Suprapubic skin (tissue), 4 donors: ENCODE measurements at regions not wholly inside any gene's neighbourhood (a gene's known extent, or its start where the extent isn't known, plus 50 kb on each side); places are given as distances from the start of the nearest gene placed in this dataset.

ENCODE experiments used
- DNase-seq, 2 donors: peaks; one replicate each; pipeline ENCODE4 v3.0.0-alpha.2; 2019; ENCODE audit warnings: low spot score in 2 of 2
- H3K27ac ChIP-seq: fragments of 200-600 bp; sonication (generic); one replicate; pipeline ENCODE4 v1.5.1; 2019
- H3K27me3 ChIP-seq: fragments of 200-600 bp; sonication (generic); one replicate; pipeline ENCODE4 v1.5.1; 2019
- H3K36me3 ChIP-seq: fragments of 200-600 bp; sonication (generic); one replicate; pipeline ENCODE4 v1.5.1; 2019
- H3K4me1 ChIP-seq: fragments of 200-600 bp; sonication (generic); one replicate; pipeline ENCODE4 v1.5.1; 2019
- H3K4me3 ChIP-seq: fragments of 200-600 bp; sonication (generic); one replicate; pipeline ENCODE4 v1.5.1; 2019; ENCODE audit warnings: mild to moderate bottlenecking
- H3K9me3 ChIP-seq: fragments of 200-600 bp; sonication (generic); one replicate; pipeline ENCODE4 v1.5.1; 2019
- EP300 ChIP-seq: sonication (generic); formaldehyde crosslinking; IDR thresholded peaks from one replicate; pipeline ENCODE4 v1.6.1; 2017; ENCODE audit warnings: antibody characterized with exemption
- POLR2A ChIP-seq, 2 donors: fragments of 450-650 bp; IDR thresholded peaks; one replicate each; pipeline ENCODE4 v1.6.1; 2017; ENCODE audit warnings: antibody characterized with exemption in 2 of 2, mild to moderate bottlenecking in 2 of 2, moderate library complexity in 2 of 2
- POLR2AphosphoS5 ChIP-seq, 3 donors: sonication (generic); formaldehyde crosslinking; IDR thresholded peaks; one replicate each; pipeline ENCODE4 v1.6.1; 2017; ENCODE audit warnings: antibody characterized with exemption in 3 of 3
- WGBS: methylation state at CpG from one replicate; pipeline ENCODE4 v1.1.5; 2018; 5-methylcytosine and 5-hydroxymethylcytosine counted together
- TF ChIP-seq, protein P1 (sequence below), 2 donors: fragments of 200-600 bp in 1 of 2; fragments of 450-650 bp in 1 of 2; sonication (generic) in 1 of 2; IDR thresholded peaks; one replicate each; pipeline ENCODE4 v1.5.1; 2016 to 2019; ENCODE audit warnings: antibody characterized with exemption in 2 of 2, mild to moderate bottlenecking in 1 of 2, moderate library complexity in 1 of 2

DNA sequence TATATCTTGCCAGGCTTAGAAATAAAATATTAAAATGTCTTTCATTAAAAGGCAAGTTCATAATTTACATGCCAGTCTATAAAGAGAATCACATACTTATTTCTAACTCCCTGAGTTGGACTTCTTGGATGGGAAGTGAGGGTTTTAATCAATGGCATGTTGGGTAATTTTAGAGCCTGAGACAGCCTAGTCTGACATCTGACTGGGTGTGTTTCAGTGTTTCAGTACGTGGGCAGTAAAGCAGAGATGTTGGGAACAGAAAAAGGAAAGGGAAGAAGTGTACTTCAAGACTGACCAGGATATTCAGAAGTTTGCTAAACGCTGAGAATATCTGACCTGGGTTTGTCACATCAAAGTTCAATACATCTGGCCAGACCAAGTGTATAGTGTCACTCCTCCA, 171.8 kb downstream of the BTG1 start:
- WGBS: 76% methylated on average over 2 of the region's 2 CpGs
- Histone ChIP-seq H3K36me3 (no peaks in the 10 kb centered on the region), H3K4me3 (no peak overlapping the region), H3K9me3 (no peaks in the 10 kb centered on the region), H3K27me3 (no peaks in the 10 kb centered on the region), H3K4me1 (no peaks in the 10 kb centered on the region), H3K27ac (no peak overlapping the region)
- DNase-seq: no peak
- TF ChIP-seq, protein P1, sequence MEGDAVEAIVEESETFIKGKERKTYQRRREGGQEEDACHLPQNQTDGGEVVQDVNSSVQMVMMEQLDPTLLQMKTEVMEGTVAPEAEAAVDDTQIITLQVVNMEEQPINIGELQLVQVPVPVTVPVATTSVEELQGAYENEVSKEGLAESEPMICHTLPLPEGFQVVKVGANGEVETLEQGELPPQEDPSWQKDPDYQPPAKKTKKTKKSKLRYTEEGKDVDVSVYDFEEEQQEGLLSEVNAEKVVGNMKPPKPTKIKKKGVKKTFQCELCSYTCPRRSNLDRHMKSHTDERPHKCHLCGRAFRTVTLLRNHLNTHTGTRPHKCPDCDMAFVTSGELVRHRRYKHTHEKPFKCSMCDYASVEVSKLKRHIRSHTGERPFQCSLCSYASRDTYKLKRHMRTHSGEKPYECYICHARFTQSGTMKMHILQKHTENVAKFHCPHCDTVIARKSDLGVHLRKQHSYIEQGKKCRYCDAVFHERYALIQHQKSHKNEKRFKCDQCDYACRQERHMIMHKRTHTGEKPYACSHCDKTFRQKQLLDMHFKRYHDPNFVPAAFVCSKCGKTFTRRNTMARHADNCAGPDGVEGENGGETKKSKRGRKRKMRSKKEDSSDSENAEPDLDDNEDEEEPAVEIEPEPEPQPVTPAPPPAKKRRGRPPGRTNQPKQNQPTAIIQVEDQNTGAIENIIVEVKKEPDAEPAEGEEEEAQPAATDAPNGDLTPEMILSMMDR (IDR thresholded peaks at IDR 0.05): no peak
- TF ChIP-seq POLR2A (IDR thresholded peaks at IDR 0.05): no peak
- no peak for TF ChIP-seq EP300
- TF ChIP-seq POLR2AphosphoS5 (IDR thresholded peaks at IDR 0.05): no peak

- WGBS: 91% methylated on average over 1 of the region's 1 CpG
- TF ChIP-seq, protein P1 (IDR thresholded peaks at IDR 0.05): no peak
- Histone ChIP-seq H3K27me3 (no peaks in the 10 kb centered on the region), H3K4me1 (no peaks in the 10 kb centered on the region), H3K36me3 (no peaks in the 10 kb centered on the region), H3K4me3 (no peak overlapping the region), H3K27ac (no peak overlapping the region), H3K9me3 (no peaks in the 10 kb centered on the region)
- DNase-seq: no peak
Observed at GRCh38 chr12:91972896-91973295, 172.8 kb downstream of the BTG1 start.

DNA sequence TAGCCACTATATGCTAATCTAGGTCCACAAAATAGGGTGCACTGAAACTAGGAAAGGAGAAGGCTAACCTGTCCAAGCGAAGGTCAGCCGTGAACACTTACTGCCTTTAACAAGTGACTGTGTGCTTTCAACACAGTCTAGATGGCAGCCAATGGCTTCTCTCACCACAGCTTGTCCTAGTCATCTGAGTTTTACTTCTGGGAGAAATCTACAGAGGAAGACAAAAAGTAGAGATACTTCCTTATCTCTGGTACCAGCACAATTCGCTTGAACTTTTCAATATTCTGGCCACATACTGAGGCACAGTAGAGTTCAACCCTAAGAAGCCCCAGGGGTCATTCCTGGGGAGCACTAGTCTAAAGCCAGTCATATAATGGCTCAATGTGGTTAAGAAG, 176.9 kb downstream of the BTG1 start:
- H3K27ac ChIP-seq: no peak overlapping the region
- 94% methylated on average over 3 of the region's 3 CpGs for WGBS
- DNase-seq: no peak
- TF ChIP-seq POLR2AphosphoS5 (IDR thresholded peaks at IDR 0.05): no peak
- no peak for TF ChIP-seq EP300
- TF ChIP-seq POLR2A (IDR thresholded peaks at IDR 0.05): no peak
- TF ChIP-seq, protein P1 (IDR thresholded peaks at IDR 0.05): no peak
- H3K4me3 ChIP-seq: no peak overlapping the region
- no peaks in the 10 kb centered on the region for H3K27me3 ChIP-seq
- H3K36me3 ChIP-seq: no peaks in the 10 kb centered on the region
- H3K9me3 ChIP-seq: no peaks in the 10 kb centered on the region
- H3K4me1 ChIP-seq: no peaks in the 10 kb centered on the region

- no peaks in the 10 kb centered on the region for H3K36me3 ChIP-seq
- no peaks in the 10 kb centered on the region for H3K27me3 ChIP-seq
- H3K4me1 ChIP-seq: no peaks in the 10 kb centered on the region
- no peak overlapping the region for H3K27ac ChIP-seq
- no peaks in the 10 kb centered on the region for H3K9me3 ChIP-seq
- no peak for DNase-seq
- TF ChIP-seq, protein P1 (IDR thresholded peaks at IDR 0.05): no peak
- TF ChIP-seq POLR2AphosphoS5 (IDR thresholded peaks at IDR 0.05) (no peak), POLR2A (IDR thresholded peaks at IDR 0.05) (no peak), EP300 (no peak)
- H3K4me3 ChIP-seq: no peak overlapping the region
Observed at GRCh38 chr12:91968076-91968776, 177.4 kb downstream of the BTG1 start.

DNA sequence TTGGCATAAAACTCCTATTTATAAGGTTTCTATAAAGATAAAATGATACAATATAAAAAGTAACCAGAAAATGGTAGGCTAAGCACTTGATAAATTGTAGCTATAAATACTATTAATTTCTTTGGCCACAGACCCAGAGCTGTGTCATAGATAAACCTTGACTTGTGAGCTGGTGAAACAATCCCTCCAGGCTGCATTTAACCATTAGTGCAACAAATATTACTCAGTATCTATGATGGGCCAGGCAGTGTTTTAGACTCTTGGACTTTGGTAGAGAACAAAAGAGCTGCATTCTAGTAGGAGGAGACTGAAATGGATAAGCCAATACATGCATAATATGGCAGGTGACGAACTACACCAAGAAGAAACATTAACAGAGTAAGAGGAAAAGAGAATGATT, 178.1 kb downstream of the BTG1 start:
- H3K4me1 ChIP-seq: no peaks in the 10 kb centered on the region
- 97% methylated on average over 1 of the region's 1 CpG for WGBS
- H3K27ac ChIP-seq: no peak overlapping the region
- H3K27me3 ChIP-seq: no peaks in the 10 kb centered on the region
- TF ChIP-seq POLR2A (IDR thresholded peaks at IDR 0.05): no peak
- no peaks in the 10 kb centered on the region for H3K36me3 ChIP-seq
- H3K9me3 ChIP-seq: no peaks in the 10 kb centered on the region
- no peak for DNase-seq
- H3K4me3 ChIP-seq: no peak overlapping the region

DNA sequence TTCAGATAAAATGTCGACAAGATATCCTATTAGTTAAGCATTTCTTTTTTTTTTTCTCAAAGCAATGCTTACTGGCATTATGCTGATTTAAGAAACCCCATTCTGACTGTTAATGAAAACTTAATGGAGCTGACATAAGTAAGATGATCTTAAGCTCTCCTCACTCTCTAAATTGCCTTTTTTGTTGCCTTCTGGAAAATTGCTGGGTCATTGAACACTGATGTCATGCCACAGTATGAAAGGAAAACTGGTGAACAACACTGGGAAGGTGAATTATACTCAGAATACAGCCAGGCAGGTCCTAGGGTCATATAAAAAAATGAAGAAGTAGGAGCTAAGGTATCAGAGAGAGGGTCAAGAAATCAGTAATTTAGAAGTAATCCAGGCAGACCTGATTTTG, 179.9 kb downstream of the BTG1 start:
- Histone ChIP-seq H3K9me3 (no peaks in the 10 kb centered on the region), H3K4me1 (no peaks in the 10 kb centered on the region), H3K27me3 (no peaks in the 10 kb centered on the region), H3K27ac (no peak overlapping the region), H3K36me3 (no peaks in the 10 kb centered on the region), H3K4me3 (no peak overlapping the region)
- DNase-seq: no peak
- WGBS: 63% methylated on average over 1 of the region's 1 CpG
- no peak for TF ChIP-seq EP300
- TF ChIP-seq, protein P1 (IDR thresholded peaks at IDR 0.05): no peak
- TF ChIP-seq POLR2A (IDR thresholded peaks at IDR 0.05): no peak
- no peak for TF ChIP-seq POLR2AphosphoS5 (IDR thresholded peaks at IDR 0.05)
